ENCODE measurements at regions not wholly inside any gene's neighbourhood (a gene's known extent, or its start where the extent isn't known, plus 50 kb on each side); places are given as distances from the start of the nearest gene placed in this dataset.

GRCh38 chr12:88951177-88951576 is 370.9 kb upstream of the KITLG start:
- TF ChIP-seq, protein P1, sequence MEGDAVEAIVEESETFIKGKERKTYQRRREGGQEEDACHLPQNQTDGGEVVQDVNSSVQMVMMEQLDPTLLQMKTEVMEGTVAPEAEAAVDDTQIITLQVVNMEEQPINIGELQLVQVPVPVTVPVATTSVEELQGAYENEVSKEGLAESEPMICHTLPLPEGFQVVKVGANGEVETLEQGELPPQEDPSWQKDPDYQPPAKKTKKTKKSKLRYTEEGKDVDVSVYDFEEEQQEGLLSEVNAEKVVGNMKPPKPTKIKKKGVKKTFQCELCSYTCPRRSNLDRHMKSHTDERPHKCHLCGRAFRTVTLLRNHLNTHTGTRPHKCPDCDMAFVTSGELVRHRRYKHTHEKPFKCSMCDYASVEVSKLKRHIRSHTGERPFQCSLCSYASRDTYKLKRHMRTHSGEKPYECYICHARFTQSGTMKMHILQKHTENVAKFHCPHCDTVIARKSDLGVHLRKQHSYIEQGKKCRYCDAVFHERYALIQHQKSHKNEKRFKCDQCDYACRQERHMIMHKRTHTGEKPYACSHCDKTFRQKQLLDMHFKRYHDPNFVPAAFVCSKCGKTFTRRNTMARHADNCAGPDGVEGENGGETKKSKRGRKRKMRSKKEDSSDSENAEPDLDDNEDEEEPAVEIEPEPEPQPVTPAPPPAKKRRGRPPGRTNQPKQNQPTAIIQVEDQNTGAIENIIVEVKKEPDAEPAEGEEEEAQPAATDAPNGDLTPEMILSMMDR (IDR thresholded peaks at IDR 0.05; ENCODE audit: low read length), result no peak
- TF ChIP-seq EZH2 (optimal IDR thresholded peaks at IDR 0.05; ENCODE audit: low read depth, low read length) (no peak), EZH2phosphoT487 (IDR thresholded peaks at IDR 0.05; ENCODE audit: low read length) (no peak)

Measured in MM.1S (cell line).